ENCODE measurements at regions not wholly inside any gene's neighbourhood (a gene's known extent, or its start where the extent isn't known, plus 50 kb on each side); places are given as distances from the start of the nearest gene placed in this dataset.

GRCh38 chr7:110071192-110071591 lies 1019.7 kb upstream of the LRRN3 start:
- no peak overlapping the region for H3K4me3 ChIP-seq
- no peaks in the 10 kb centered on the region for H3K4me1 ChIP-seq
- TF ChIP-seq POLR2A (IDR thresholded peaks at IDR 0.05) (no peak), EP300 (IDR thresholded peaks at IDR 0.05) (no peak)
- TF ChIP-seq, protein P1, sequence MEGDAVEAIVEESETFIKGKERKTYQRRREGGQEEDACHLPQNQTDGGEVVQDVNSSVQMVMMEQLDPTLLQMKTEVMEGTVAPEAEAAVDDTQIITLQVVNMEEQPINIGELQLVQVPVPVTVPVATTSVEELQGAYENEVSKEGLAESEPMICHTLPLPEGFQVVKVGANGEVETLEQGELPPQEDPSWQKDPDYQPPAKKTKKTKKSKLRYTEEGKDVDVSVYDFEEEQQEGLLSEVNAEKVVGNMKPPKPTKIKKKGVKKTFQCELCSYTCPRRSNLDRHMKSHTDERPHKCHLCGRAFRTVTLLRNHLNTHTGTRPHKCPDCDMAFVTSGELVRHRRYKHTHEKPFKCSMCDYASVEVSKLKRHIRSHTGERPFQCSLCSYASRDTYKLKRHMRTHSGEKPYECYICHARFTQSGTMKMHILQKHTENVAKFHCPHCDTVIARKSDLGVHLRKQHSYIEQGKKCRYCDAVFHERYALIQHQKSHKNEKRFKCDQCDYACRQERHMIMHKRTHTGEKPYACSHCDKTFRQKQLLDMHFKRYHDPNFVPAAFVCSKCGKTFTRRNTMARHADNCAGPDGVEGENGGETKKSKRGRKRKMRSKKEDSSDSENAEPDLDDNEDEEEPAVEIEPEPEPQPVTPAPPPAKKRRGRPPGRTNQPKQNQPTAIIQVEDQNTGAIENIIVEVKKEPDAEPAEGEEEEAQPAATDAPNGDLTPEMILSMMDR (IDR thresholded peaks at IDR 0.05) = no peak
- WGBS, 2 donors = 69 to 70% methylated on average over 4 of the region's 4 CpGs
- H3K36me3 ChIP-seq = no peaks in the 10 kb centered on the region
- no peak for DNase-seq (ENCODE audit: low spot score in 2 of 2)
- no peaks in the 10 kb centered on the region for H3K27me3 ChIP-seq
- no peaks in the 10 kb centered on the region for H3K9me3 ChIP-seq
- H3K27ac ChIP-seq = no peak overlapping the region

DNA sequence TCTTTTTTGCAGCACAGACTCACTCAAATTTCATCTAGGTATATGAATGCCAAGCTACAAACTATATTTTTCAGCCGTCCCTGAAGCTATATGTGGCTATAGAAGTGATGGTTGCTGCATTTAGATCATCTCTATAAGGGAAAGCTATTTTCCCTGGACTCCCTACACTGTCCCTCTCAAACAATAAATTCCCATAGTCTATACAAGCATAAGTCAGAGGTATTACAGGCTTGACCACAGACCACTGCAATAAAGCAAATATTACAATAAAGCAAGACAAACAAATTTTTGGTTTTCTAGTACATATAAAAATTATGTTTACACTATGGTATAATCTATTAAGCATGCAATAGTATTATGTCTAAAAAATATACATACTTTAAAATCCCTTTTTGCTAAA lies 1015.5 kb upstream of the LRRN3 start:
- no peaks in the 10 kb centered on the region for H3K9me3 ChIP-seq
- no peaks in the 10 kb centered on the region for H3K36me3 ChIP-seq
- WGBS, 2 donors = 74 to 86% methylated on average over 1 of the region's 1 CpG
- no peaks in the 10 kb centered on the region for H3K4me1 ChIP-seq
- DNase-seq (ENCODE audit: low spot score in 2 of 2) = no peak
- H3K27ac ChIP-seq = no peak overlapping the region
- no peak overlapping the region for H3K4me3 ChIP-seq
- no peak for TF ChIP-seq EP300 (IDR thresholded peaks at IDR 0.05)
- no peaks in the 10 kb centered on the region for H3K27me3 ChIP-seq

GRCh38 chr7:110076194-110076593 lies 1014.7 kb upstream of the LRRN3 start:
- Histone ChIP-seq H3K27ac (no peak overlapping the region), H3K36me3 (no peaks in the 10 kb centered on the region), H3K4me1 (no peaks in the 10 kb centered on the region), H3K27me3 (no peaks in the 10 kb centered on the region), H3K9me3 (no peaks in the 10 kb centered on the region), H3K4me3 (no peak overlapping the region)
- TF ChIP-seq EP300 (IDR thresholded peaks at IDR 0.05) = no peak
- TF ChIP-seq, protein P1 (IDR thresholded peaks at IDR 0.05) = no peak
- TF ChIP-seq POLR2A (IDR thresholded peaks at IDR 0.05) = no peak
- 88 to 92% methylated on average over 3 of the region's 3 CpGs for WGBS, 2 donors
- DNase-seq (ENCODE audit: low spot score in 2 of 2) = no peak

DNA sequence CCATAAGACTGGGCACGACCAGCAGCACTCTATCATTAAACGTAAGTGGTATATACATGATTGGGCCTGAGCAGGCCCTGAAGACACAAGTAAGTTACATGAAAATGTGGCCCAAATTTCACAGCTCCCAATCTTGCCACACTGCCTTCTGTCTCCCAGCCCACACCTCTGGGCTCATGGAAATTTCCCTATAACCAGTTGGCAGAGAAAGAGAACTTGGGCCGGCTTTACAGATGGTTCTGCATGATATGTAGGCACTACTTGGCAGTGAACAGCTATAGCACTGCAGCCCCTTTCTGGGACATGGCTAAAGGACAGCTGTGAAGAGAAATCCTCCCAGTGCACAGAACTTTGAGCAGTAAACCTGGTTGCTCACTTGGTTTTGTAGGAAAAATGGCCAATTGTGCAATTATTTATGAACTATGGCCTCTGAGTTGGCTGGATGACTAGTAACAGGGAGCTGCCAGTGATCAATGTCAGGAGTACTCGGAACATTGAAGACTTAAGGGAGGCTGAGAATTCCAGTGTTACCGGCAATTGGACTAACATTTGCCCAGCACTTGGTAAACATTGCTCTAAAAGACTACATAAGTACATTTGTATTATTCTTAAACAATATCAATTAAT lies 1006.6 kb upstream of the LRRN3 start:
- 70 to 71% methylated on average over 5 of the region's 5 CpGs for WGBS, 2 donors
- no peak for DNase-seq (ENCODE audit: low spot score in 2 of 2)
- Histone ChIP-seq H3K27ac (no peak overlapping the region), H3K9me3 (no peaks in the 10 kb centered on the region), H3K36me3 (no peaks in the 10 kb centered on the region), H3K4me1 (no peaks in the 10 kb centered on the region), H3K27me3 (no peaks in the 10 kb centered on the region), H3K4me3 (no peak overlapping the region)
- TF ChIP-seq, protein P1 (IDR thresholded peaks at IDR 0.05) = no peak
- TF ChIP-seq EP300 (IDR thresholded peaks at IDR 0.05) (no peak), POLR2A (IDR thresholded peaks at IDR 0.05) (no peak)

GRCh38 chr7:110090110-110090820 lies 1000.7 kb upstream of the LRRN3 start:
- H3K4me1 ChIP-seq = no peaks in the 10 kb centered on the region
- 84 to 85% methylated on average over 11 of the region's 11 CpGs for WGBS, 2 donors
- no peaks in the 10 kb centered on the region for H3K36me3 ChIP-seq
- no peak for DNase-seq (ENCODE audit: low spot score in 2 of 2)
- TF ChIP-seq POLR2A (IDR thresholded peaks at IDR 0.05) (no peak), EP300 (IDR thresholded peaks at IDR 0.05) (no peak)
- TF ChIP-seq, protein P1 (IDR thresholded peaks at IDR 0.05) = no peak
- H3K9me3 ChIP-seq = no peaks in the 10 kb centered on the region
- H3K4me3 ChIP-seq = no peak overlapping the region
- H3K27me3 ChIP-seq = no peaks in the 10 kb centered on the region
- no peak overlapping the region for H3K27ac ChIP-seq
